ENCODE measurements at regions not wholly inside any gene's neighbourhood (a gene's known extent, or its start where the extent isn't known, plus 50 kb on each side); places are given as distances from the start of the nearest gene placed in this dataset.
"Not testable (repeated sequence)": the region's sequence is repeated elsewhere in the genome, so short reads cannot be mapped to it uniquely, and the experiment has no call there.

DNA sequence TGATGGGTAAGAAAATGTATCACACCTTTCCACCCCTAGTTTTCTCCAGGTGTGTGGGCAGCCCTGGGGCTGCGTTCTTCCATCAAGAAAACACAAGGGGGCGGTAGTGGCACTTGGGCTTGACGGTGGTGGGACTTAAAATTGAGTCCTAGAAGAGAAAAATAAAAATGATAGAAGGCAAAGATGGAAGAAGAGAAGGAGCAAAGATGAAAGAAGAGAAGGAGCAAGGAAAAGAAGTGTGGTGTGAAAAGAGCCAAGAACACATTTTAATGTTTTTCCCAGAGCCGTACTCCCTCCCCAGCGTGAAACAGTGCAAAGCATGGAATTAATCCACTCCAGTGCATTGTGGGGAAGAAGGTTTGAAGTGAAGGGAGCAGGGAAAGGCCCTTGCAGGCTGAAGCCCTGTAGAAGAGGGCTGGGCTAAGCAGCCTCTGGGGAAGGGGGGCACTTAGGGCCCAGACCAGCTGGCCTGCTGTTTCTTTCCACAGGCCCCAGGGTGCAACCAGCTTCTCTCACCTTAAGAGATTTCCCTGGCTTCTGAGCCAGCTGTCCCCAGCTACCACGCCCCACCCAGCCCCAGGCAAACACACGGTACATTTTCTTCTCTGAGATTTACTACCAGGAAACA lies 256.8 kb downstream of the RNF152 start:
- TF ChIP-seq, protein P1, sequence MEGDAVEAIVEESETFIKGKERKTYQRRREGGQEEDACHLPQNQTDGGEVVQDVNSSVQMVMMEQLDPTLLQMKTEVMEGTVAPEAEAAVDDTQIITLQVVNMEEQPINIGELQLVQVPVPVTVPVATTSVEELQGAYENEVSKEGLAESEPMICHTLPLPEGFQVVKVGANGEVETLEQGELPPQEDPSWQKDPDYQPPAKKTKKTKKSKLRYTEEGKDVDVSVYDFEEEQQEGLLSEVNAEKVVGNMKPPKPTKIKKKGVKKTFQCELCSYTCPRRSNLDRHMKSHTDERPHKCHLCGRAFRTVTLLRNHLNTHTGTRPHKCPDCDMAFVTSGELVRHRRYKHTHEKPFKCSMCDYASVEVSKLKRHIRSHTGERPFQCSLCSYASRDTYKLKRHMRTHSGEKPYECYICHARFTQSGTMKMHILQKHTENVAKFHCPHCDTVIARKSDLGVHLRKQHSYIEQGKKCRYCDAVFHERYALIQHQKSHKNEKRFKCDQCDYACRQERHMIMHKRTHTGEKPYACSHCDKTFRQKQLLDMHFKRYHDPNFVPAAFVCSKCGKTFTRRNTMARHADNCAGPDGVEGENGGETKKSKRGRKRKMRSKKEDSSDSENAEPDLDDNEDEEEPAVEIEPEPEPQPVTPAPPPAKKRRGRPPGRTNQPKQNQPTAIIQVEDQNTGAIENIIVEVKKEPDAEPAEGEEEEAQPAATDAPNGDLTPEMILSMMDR (IDR thresholded peaks at IDR 0.05; ENCODE audit: low read depth, low read length, missing control alignments) = peak; percentile 64
- DNase-seq (ENCODE audit: low read depth) = no peak
- no peak overlapping the region for H3K4me3 ChIP-seq (ENCODE audit: low read depth, low read length)

DNA sequence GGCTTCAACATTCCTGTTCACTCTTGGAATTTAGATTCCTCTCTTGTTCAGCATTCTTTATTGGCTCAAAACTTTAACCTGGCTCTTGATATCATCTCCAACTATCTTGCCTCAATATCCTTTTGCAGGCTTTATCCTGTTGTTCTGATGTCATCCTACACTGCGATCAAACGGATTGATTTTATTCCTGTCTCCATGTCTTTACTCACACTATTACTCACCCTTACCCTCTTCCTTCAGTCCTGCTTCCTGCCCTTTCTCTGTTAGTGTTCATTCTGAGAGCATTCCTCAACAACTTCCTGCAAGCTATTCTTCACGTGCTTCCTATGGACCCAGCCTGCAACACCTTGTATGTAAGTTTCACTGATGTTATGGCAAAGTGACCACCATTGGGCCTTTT lies 264.7 kb downstream of the RNF152 start:
- no peak for DNase-seq (ENCODE audit: low read depth)
- TF ChIP-seq, protein P1 (IDR thresholded peaks at IDR 0.05; ENCODE audit: low read depth, low read length, missing control alignments) = no peak
- no peak overlapping the region for H3K4me3 ChIP-seq (ENCODE audit: low read depth, low read length)

DNA sequence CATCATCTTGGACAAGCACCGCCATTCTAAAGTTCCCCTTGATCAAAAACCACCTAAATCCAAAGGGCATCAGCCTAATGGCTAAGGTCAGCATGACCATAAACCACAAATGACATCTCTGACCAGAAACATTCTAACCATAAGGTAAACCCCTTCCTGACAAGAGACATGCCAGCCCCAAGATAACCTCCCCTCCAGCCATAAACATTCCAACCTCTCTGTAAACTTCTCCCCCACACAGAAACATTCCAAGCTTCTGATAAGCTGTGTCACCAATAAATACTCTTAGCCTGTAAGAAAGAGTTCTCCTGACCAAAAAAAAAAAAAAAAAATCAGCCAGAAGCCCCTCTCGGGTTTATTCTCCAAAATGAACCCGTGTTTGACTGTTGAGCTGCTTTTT lies 268.2 kb downstream of the RNF152 start:
- DNase-seq (ENCODE audit: low read depth) = not testable (repeated sequence)

DNA sequence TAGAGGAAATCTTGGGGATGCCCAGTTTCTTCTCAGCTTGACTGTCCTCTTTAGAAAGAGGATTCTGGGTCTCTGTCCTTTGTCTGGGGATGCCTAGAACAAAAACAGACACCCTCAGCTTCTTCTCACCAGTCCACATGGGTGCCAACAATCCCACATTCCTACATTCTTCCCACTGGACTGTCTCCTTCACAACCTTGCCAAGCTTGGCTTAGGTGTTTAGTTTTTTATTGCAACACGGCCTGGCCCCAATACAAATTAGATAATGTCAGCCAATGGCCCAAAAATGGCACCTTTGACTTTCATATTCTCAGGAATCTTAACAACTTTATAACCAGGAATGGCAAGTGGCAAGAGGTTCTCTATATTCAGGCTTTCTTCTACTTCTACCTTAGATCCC lies 273.0 kb downstream of the RNF152 start:
- no peak overlapping the region for H3K4me3 ChIP-seq (ENCODE audit: low read depth, low read length)
- TF ChIP-seq, protein P1 (IDR thresholded peaks at IDR 0.05; ENCODE audit: low read depth, low read length, missing control alignments) = no peak
- DNase-seq (ENCODE audit: low read depth) = no peak

More for the DNA sequence above, 268.2 kb downstream of the RNF152 start:
- not testable (repeated sequence) for H3K4me3 ChIP-seq (ENCODE audit: low read depth, low read length)

DNA sequence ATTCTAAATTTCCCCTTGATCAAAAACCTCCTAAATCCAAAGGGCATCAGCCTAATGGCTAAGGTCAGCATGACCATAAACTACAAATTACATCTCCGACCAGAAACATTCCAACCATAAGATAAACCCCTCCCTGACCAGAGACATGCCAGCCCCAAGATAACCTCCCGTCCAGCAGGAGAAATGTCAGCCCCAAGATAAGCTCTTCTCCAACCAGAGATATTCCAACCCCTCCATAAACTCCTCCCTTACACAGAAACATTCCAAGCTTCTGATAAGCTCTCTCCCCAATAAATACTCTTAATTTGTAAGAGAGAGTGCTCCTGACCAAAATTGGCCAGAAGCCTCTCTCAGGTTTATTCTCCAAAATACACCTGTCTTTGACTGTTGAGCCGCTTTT lies 274.0 kb downstream of the RNF152 start:
- no peak overlapping the region for H3K4me3 ChIP-seq (ENCODE audit: low read depth, low read length)
- no peak for DNase-seq (ENCODE audit: low read depth)

DNA sequence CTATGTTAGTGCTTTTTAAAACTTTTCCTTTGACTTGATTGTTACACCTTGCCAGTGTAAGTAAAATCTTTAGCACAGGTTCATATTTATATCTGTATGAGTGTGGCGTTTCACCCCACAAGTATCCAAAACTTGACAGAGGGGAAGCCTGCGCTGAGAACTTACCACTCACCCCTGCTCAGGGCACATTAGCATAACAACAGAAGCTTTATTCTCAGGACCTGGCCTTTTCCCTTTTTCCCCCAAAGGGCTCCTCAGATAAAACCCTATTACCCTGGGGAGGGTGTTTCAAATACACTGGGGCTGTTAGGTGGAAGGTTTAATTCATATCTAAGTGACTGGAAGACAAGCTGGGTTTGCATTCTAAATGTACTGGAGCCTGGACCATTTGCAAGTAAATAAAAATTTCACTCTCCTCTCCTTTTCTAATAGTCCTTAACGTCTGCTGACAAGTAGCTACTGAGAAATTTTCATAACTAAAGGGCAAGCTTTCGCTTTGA lies 276.6 kb downstream of the RNF152 start:
- H3K4me3 ChIP-seq (ENCODE audit: low read depth, low read length) = no peak overlapping the region
- no peak for DNase-seq (ENCODE audit: low read depth)
- TF ChIP-seq, protein P1 (IDR thresholded peaks at IDR 0.05; ENCODE audit: low read depth, low read length, missing control alignments) = no peak

More for the DNA sequence above, 274.0 kb downstream of the RNF152 start:
- TF ChIP-seq, protein P1 (IDR thresholded peaks at IDR 0.05; ENCODE audit: low read depth, low read length, missing control alignments) = no peak

DNA sequence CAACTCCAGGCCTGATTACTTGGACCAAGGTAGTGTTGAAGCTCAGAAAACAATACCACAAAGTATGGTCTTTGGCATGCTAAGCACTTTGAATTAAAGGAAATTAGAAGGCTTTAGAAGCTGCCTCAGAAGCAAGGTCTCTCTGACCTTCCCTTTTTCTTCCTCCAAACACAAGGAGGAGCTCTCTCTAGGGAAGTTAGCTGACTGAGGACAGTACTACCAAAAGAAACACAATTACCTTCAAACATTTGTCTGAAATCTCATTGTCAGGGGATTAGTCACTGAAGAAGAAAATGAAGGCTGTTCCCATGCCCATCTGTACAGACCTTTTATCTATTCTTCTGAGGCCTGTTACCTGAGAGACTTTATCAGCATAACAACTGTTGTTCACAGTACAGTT lies 279.3 kb downstream of the CDH20 start:
- no peak for DNase-seq (ENCODE audit: low read depth)
- no peak overlapping the region for H3K4me3 ChIP-seq (ENCODE audit: low read depth, low read length)
- TF ChIP-seq, protein P1 (IDR thresholded peaks at IDR 0.05; ENCODE audit: low read depth, low read length, missing control alignments) = no peak

All from GM12864 (cell line).